Suprapubic skin (tissue), 4 donors: ENCODE measurements at regions not wholly inside any gene's neighbourhood (a gene's known extent, or its start where the extent isn't known, plus 50 kb on each side); places are given as distances from the start of the nearest gene placed in this dataset.

ENCODE experiments used
- EP300 ChIP-seq: sonication (generic); formaldehyde crosslinking; IDR thresholded peaks from one replicate; pipeline ENCODE4 v1.6.1; 2017; ENCODE audit warnings: antibody characterized with exemption
- POLR2A ChIP-seq, 2 donors: fragments of 450-650 bp; IDR thresholded peaks; one replicate each; pipeline ENCODE4 v1.6.1; 2017; ENCODE audit warnings: antibody characterized with exemption in 2 of 2, mild to moderate bottlenecking in 2 of 2, moderate library complexity in 2 of 2
- POLR2AphosphoS5 ChIP-seq, 3 donors: sonication (generic); formaldehyde crosslinking; IDR thresholded peaks; one replicate each; pipeline ENCODE4 v1.6.1; 2017; ENCODE audit warnings: antibody characterized with exemption in 3 of 3
- TF ChIP-seq, protein P1 (sequence below), 2 donors: fragments of 200-600 bp in 1 of 2; fragments of 450-650 bp in 1 of 2; sonication (generic) in 1 of 2; IDR thresholded peaks; one replicate each; pipeline ENCODE4 v1.5.1; 2016 to 2019; ENCODE audit warnings: antibody characterized with exemption in 2 of 2, mild to moderate bottlenecking in 1 of 2, moderate library complexity in 1 of 2

DNA sequence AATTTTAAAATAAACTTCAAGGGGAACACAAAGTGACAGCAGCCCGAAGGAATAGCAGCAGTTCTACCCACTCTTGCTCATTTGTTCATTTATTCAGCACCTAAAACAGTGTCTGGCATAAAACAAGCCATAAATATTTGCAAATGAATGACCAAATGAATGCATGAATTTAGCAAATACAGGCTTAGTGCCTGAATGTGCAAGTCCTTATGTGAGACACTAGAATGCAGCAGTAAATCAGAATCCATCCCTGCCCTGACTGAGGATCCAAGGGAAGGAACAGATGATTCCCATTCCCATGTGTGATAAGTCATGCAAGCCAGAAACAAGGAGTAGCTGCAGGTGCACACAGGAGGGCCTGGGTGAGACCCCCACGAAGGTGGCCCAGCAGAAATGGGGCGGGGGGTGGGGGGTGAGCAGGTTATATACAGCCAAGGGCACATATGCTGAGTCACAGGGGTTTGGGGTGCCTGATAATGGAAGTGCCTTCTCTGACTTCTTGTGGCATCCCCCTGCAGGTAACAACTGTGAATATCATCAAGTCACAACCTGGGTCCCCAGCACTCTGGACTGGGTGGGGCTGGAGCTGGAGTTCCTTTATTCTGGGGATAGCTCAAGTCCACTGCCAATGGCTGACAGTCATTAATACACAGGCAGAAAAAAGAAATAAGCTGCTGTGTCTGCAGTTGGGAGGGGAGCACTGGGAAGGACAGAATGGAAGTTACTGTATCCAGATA, 311.9 kb downstream of the TXNL1 start:
- TF ChIP-seq, protein P1, sequence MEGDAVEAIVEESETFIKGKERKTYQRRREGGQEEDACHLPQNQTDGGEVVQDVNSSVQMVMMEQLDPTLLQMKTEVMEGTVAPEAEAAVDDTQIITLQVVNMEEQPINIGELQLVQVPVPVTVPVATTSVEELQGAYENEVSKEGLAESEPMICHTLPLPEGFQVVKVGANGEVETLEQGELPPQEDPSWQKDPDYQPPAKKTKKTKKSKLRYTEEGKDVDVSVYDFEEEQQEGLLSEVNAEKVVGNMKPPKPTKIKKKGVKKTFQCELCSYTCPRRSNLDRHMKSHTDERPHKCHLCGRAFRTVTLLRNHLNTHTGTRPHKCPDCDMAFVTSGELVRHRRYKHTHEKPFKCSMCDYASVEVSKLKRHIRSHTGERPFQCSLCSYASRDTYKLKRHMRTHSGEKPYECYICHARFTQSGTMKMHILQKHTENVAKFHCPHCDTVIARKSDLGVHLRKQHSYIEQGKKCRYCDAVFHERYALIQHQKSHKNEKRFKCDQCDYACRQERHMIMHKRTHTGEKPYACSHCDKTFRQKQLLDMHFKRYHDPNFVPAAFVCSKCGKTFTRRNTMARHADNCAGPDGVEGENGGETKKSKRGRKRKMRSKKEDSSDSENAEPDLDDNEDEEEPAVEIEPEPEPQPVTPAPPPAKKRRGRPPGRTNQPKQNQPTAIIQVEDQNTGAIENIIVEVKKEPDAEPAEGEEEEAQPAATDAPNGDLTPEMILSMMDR (IDR thresholded peaks at IDR 0.05), result no peak
- TF ChIP-seq POLR2A (IDR thresholded peaks at IDR 0.05) (no peak), EP300 (no peak), POLR2AphosphoS5 (IDR thresholded peaks at IDR 0.05) (no peak)
